DND-41 (cell line): ENCODE measurements at regions not wholly inside any gene's neighbourhood (a gene's known extent, or its start where the extent isn't known, plus 50 kb on each side); places are given as distances from the start of the nearest gene placed in this dataset.

ENCODE experiments used
- CTCF ChIP-seq: IDR thresholded peaks from 2 replicates; pipeline ENCODE4 v1.5.1; 2012; ENCODE audit warnings: borderline replicate concordance, low read length, moderate library complexity, mild to moderate bottlenecking; ENCODE audit not compliant: poor library complexity, severe bottlenecking; ENCODE audit errors: extremely low read depth
- EZH2 ChIP-seq: IDR thresholded peaks from 3 replicates; pipeline ENCODE4 v1.6.1; 2012; ENCODE audit warnings: borderline replicate concordance, low read depth, mild to moderate bottlenecking, moderate library complexity, low read length, inconsistent platforms; ENCODE audit not compliant: severe bottlenecking

GRCh38 chrX:39506131-39506530 is 591.6 kb downstream of the BCOR start:
- no peak for TF ChIP-seq CTCF
- no peak for TF ChIP-seq EZH2
